Astrocyte (in vitro differentiated cells and primary cell): ENCODE measurements at regions not wholly inside any gene's neighbourhood (a gene's known extent, or its start where the extent isn't known, plus 50 kb on each side); places are given as distances from the start of the nearest gene placed in this dataset.

Experiments
- EZH2 ChIP-seq: IDR thresholded peaks from 2 replicates; pipeline ENCODE4 v1.6.1; 2012; ENCODE audit warnings: mild to moderate bottlenecking, low read length, inconsistent platforms; ENCODE audit not compliant: insufficient read depth
- TF ChIP-seq, protein P1 (sequence below): IDR thresholded peaks from 2 replicates; pipeline ENCODE4 v1.5.1; 2011; ENCODE audit warnings: low read depth, mild to moderate bottlenecking, inconsistent platforms, low read length, moderate library complexity; ENCODE audit not compliant: insufficient read depth

DNA sequence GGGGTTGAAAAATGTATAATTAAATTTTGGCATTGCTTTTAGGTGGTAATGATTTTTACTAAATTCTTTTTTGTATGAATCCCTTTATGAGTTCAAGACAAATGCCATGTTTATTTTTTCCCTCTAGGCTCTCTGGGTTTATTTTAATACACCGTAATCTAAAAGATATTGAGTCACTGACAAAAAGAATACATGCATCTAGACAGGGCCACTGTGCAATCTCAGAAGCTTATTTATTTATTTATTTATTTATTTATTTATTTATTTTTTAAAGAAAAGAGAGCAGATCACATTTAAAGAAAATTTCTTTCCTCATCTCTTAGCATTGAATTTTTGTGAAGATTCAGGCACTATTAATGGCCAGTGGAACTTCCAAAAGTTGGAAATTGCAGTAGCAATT is 283.9 kb upstream of the SLC10A2 start:
- TF ChIP-seq, protein P1, sequence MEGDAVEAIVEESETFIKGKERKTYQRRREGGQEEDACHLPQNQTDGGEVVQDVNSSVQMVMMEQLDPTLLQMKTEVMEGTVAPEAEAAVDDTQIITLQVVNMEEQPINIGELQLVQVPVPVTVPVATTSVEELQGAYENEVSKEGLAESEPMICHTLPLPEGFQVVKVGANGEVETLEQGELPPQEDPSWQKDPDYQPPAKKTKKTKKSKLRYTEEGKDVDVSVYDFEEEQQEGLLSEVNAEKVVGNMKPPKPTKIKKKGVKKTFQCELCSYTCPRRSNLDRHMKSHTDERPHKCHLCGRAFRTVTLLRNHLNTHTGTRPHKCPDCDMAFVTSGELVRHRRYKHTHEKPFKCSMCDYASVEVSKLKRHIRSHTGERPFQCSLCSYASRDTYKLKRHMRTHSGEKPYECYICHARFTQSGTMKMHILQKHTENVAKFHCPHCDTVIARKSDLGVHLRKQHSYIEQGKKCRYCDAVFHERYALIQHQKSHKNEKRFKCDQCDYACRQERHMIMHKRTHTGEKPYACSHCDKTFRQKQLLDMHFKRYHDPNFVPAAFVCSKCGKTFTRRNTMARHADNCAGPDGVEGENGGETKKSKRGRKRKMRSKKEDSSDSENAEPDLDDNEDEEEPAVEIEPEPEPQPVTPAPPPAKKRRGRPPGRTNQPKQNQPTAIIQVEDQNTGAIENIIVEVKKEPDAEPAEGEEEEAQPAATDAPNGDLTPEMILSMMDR: no peak
- TF ChIP-seq EZH2: no peak
